NB4 (cell line): ENCODE measurements at regions not wholly inside any gene's neighbourhood (a gene's known extent, or its start where the extent isn't known, plus 50 kb on each side); places are given as distances from the start of the nearest gene placed in this dataset.

Experiments used
- DNase-seq: peaks from one replicate; pipeline ENCODE4 v3.0.0; 2010; ENCODE audit warnings: low read depth
- H3K4me3 ChIP-seq: one replicate; pipeline ENCODE4 v1.5.1; 2011; ENCODE audit warnings: mild to moderate bottlenecking, low read depth, low read length, moderate library complexity
- MYC ChIP-seq: IDR thresholded peaks from 2 replicates; pipeline ENCODE4 v1.6.1; 2011; ENCODE audit warnings: low read depth, low read length
- POLR2A ChIP-seq: IDR thresholded peaks from 2 replicates; pipeline ENCODE4 v1.6.1; 2011; ENCODE audit warnings: mild to moderate bottlenecking; ENCODE audit not compliant: insufficient read length; ENCODE audit errors: extremely low read depth
- TF ChIP-seq, protein P1 (sequence below): IDR thresholded peaks from one replicate; pipeline ENCODE4 v1.5.1; 2012; ENCODE audit warnings: low read depth, low read length
- TF ChIP-seq, protein P2 (sequence below): IDR thresholded peaks from 2 replicates; pipeline ENCODE4 v1.6.1; 2011; ENCODE audit warnings: low read depth, low read length

DNA sequence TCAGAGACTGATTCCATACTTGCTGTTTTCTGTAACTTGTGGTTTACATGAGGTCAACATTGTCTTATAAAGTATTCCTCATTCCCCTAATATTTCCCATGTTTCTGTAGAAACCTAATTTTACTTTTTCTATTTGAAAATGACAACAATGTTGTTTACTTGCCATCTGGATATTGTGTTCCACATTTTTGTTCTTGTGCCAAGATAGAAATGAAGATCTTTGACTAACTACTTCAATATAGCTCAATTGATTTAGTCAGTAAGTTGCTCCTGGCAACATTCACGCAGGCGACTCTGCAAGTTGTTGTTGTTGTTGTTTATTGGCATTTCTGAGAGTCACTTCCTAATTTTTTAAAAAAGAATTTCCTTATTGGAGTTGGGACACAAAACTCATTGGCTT, 69.5 kb downstream of the CAVIN2 start:
- H3K4me3 ChIP-seq, result no peak overlapping the region
- no peak for TF ChIP-seq POLR2A
- TF ChIP-seq, protein P1, sequence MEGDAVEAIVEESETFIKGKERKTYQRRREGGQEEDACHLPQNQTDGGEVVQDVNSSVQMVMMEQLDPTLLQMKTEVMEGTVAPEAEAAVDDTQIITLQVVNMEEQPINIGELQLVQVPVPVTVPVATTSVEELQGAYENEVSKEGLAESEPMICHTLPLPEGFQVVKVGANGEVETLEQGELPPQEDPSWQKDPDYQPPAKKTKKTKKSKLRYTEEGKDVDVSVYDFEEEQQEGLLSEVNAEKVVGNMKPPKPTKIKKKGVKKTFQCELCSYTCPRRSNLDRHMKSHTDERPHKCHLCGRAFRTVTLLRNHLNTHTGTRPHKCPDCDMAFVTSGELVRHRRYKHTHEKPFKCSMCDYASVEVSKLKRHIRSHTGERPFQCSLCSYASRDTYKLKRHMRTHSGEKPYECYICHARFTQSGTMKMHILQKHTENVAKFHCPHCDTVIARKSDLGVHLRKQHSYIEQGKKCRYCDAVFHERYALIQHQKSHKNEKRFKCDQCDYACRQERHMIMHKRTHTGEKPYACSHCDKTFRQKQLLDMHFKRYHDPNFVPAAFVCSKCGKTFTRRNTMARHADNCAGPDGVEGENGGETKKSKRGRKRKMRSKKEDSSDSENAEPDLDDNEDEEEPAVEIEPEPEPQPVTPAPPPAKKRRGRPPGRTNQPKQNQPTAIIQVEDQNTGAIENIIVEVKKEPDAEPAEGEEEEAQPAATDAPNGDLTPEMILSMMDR, result no peak
- TF ChIP-seq, protein P2, sequence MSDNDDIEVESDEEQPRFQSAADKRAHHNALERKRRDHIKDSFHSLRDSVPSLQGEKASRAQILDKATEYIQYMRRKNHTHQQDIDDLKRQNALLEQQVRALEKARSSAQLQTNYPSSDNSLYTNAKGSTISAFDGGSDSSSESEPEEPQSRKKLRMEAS, result no peak
- no peak for TF ChIP-seq MYC
- DNase-seq, result no peak

DNA sequence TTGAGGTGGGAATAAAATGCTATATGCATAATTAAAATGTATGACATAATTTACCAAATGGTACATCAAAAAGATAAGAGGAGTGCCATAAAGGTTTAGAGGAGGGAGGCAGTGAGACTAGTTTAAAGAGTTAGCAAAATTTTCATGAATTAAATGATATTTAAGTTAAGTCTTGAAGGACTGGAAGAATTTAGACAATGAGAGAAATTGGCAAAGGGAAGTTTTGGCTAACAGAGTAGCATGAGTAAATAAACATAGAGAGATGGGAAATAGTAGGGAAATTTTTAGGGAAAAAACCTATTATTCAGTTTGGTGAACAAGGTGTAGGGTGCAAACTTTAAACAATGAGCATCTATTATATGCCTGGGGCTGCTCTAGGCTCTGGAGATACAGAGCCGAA, 68.8 kb downstream of the CAVIN2 start:
- no peak for DNase-seq
- H3K4me3 ChIP-seq, result no peak overlapping the region
- TF ChIP-seq POLR2A (no peak), MYC (no peak)
- TF ChIP-seq, protein P2, result no peak
- TF ChIP-seq, protein P1, result no peak

DNA sequence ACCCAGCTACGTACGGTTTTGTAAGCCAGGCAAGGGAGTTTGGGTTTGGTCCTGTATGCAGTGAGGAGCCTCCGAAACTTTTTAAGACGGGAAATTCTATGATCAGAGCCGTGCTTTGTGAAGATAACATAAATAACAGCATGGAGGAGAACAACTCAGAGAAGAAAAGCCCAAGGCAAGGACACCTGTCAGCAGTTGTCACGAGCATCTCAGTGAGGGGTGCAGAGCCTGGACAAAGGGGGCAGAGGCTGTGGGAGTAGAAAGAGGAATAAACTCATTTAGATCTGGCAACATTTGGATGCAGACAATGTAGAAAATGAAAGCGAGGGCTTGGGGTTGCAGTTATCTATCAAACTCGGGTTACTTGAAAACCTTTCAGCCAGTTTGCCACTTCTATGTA, 64.5 kb downstream of the CAVIN2 start:
- no peak for DNase-seq
- H3K4me3 ChIP-seq, result no peak overlapping the region
- TF ChIP-seq POLR2A (no peak), MYC (no peak)
- TF ChIP-seq, protein P2, result no peak
- TF ChIP-seq, protein P1, result no peak

DNA sequence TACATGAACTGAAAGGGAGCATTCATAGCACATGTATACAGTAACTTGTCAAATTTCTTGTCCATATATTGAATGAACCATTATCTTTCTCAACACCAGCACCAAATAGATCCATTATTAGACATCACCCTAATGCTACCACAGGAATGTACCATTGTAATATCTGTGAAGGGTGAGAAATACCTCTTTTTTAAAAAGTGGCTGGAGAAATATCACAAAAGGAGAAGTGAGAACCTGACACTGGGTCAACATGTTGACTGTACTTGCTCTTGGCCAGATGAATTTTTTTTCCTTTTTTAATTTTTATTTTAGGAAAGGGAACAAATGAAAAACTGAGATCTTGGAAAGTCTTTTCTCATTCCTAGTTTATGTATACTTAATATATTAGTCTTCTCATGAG, 63.5 kb downstream of the CAVIN2 start:
- DNase-seq, result no peak
- TF ChIP-seq, protein P2, result no peak
- TF ChIP-seq, protein P1, result no peak
- TF ChIP-seq POLR2A, result no peak
- no peak for TF ChIP-seq MYC
- no peak overlapping the region for H3K4me3 ChIP-seq
